ENCODE measurements at regions not wholly inside any gene's neighbourhood (a gene's known extent, or its start where the extent isn't known, plus 50 kb on each side); places are given as distances from the start of the nearest gene placed in this dataset.

- Histone ChIP-seq H3K4me2 (ENCODE audit: low read length) (no peak overlapping the region), H2AFZ (ENCODE audit: insufficient read depth, low read length, poor library complexity) (no peak overlapping the region), H3K36me3 (ENCODE audit: control insufficient read depth in 1 of 2, insufficient read depth in 2 of 2, low read length in 2 of 2) (no peaks in the 10 kb centered on the region), H2BK120ac (ENCODE audit: insufficient read depth, low read length, poor library complexity) (no peak overlapping the region), H4K91ac (ENCODE audit: low read depth, low read length) (no peak overlapping the region), H3K18ac (ENCODE audit: low read length) (no peak overlapping the region), H2BK12ac (ENCODE audit: low read length) (no peak overlapping the region), H3K4me1 (ENCODE audit: control insufficient read depth in 1 of 2, insufficient read depth in 2 of 2, low read length in 2 of 2) (no peaks in the 10 kb centered on the region), H3K9me3 (ENCODE audit: insufficient read depth, low read depth, low read length) (peaks cover 2% of the 10 kb centered on the region), H3K79me2 (ENCODE audit: control insufficient read depth, insufficient read depth, low read length, poor library complexity) (no peaks in the 10 kb centered on the region), H2BK5ac (ENCODE audit: low read depth, low read length, poor library complexity) (no peak overlapping the region), H3K4ac (ENCODE audit: low read depth, low read length) (no peak overlapping the region), H4K8ac (ENCODE audit: low read depth, low read length) (no peak overlapping the region), H3K14ac (ENCODE audit: low read length) (no peak overlapping the region), H3K9ac (ENCODE audit: low read length) (no peak overlapping the region), H3K79me1 (ENCODE audit: low read length) (no peaks in the 10 kb centered on the region), H3K23ac (ENCODE audit: low read length) (no peak overlapping the region), H3K27me3 (ENCODE audit: insufficient read depth, low read length) (no peaks in the 10 kb centered on the region), H2AK5ac (ENCODE audit: low read length) (no peak overlapping the region), H3K27ac (ENCODE audit: low read depth, low read length) (no peak overlapping the region), H3K4me3 (ENCODE audit: low read depth, low read length) (no peak overlapping the region), H4K12ac (ENCODE audit: low read depth, low read length) (no peak overlapping the region)
- DNase-seq, result no peak
- WGBS (ENCODE audit: extremely low coverage, insufficient coverage, insufficient read length), result no CpG with 5 or more reads among the region's 5 CpGs
Observed at GRCh38 chr15:93496888-93497287, 407.9 kb upstream of the RGMA start.

- no peak for DNase-seq
- WGBS (ENCODE audit: extremely low coverage, insufficient coverage, insufficient read length), result no CpG with 5 or more reads among the region's 9 CpGs
- H2BK12ac ChIP-seq (ENCODE audit: low read length), result no peak overlapping the region
- peaks cover 2% of the 10 kb centered on the region for H3K9me3 ChIP-seq (ENCODE audit: insufficient read depth, low read depth, low read length)
- no peaks in the 10 kb centered on the region for H3K36me3 ChIP-seq (ENCODE audit: control insufficient read depth in 1 of 2, insufficient read depth in 2 of 2, low read length in 2 of 2)
- no peak overlapping the region for H3K18ac ChIP-seq (ENCODE audit: low read length)
- H3K4me2 ChIP-seq (ENCODE audit: low read length), result no peak overlapping the region
- no peak overlapping the region for H2BK5ac ChIP-seq (ENCODE audit: low read depth, low read length, poor library complexity)
- no peak overlapping the region for H3K14ac ChIP-seq (ENCODE audit: low read length)
- no peak overlapping the region for H3K4me3 ChIP-seq (ENCODE audit: low read depth, low read length)
- H4K91ac ChIP-seq (ENCODE audit: low read depth, low read length), result no peak overlapping the region
- no peak overlapping the region for H2BK120ac ChIP-seq (ENCODE audit: insufficient read depth, low read length, poor library complexity)
- no peak overlapping the region for H3K23ac ChIP-seq (ENCODE audit: low read length)
- no peaks in the 10 kb centered on the region for H3K79me2 ChIP-seq (ENCODE audit: control insufficient read depth, insufficient read depth, low read length, poor library complexity)
- no peaks in the 10 kb centered on the region for H3K79me1 ChIP-seq (ENCODE audit: low read length)
- H2AFZ ChIP-seq (ENCODE audit: insufficient read depth, low read length, poor library complexity), result no peak overlapping the region
- H3K9ac ChIP-seq (ENCODE audit: low read length), result no peak overlapping the region
- no peaks in the 10 kb centered on the region for H3K4me1 ChIP-seq (ENCODE audit: control insufficient read depth in 1 of 2, insufficient read depth in 2 of 2, low read length in 2 of 2)
- H3K27me3 ChIP-seq (ENCODE audit: insufficient read depth, low read length), result no peaks in the 10 kb centered on the region
- no peak overlapping the region for H4K12ac ChIP-seq (ENCODE audit: low read depth, low read length)
- H3K4ac ChIP-seq (ENCODE audit: low read depth, low read length), result no peak overlapping the region
- no peak overlapping the region for H2AK5ac ChIP-seq (ENCODE audit: low read length)
- no peak overlapping the region for H3K27ac ChIP-seq (ENCODE audit: low read depth, low read length)
- H4K8ac ChIP-seq (ENCODE audit: low read depth, low read length), result no peak overlapping the region
Observed at GRCh38 chr15:93495799-93496637, 407.0 kb upstream of the RGMA start.

- no peak overlapping the region for H3K4me3 ChIP-seq (ENCODE audit: low read depth, low read length)
- no peak overlapping the region for H2AK5ac ChIP-seq (ENCODE audit: low read length)
- no peak overlapping the region for H4K91ac ChIP-seq (ENCODE audit: low read depth, low read length)
- no peak overlapping the region for H3K23ac ChIP-seq (ENCODE audit: low read length)
- H3K27ac ChIP-seq (ENCODE audit: low read depth, low read length), result no peak overlapping the region
- H3K4ac ChIP-seq (ENCODE audit: low read depth, low read length), result no peak overlapping the region
- no peak overlapping the region for H3K14ac ChIP-seq (ENCODE audit: low read length)
- no peak overlapping the region for H3K9ac ChIP-seq (ENCODE audit: low read length)
- H3K9me3 ChIP-seq (ENCODE audit: insufficient read depth, low read depth, low read length), result no peaks in the 10 kb centered on the region
- no peaks in the 10 kb centered on the region for H3K79me1 ChIP-seq (ENCODE audit: low read length)
- no CpG with 5 or more reads among the region's 4 CpGs for WGBS (ENCODE audit: extremely low coverage, insufficient coverage, insufficient read length)
- H3K4me1 ChIP-seq (ENCODE audit: control insufficient read depth in 1 of 2, insufficient read depth in 2 of 2, low read length in 2 of 2), result no peaks in the 10 kb centered on the region
- no peak overlapping the region for H2AFZ ChIP-seq (ENCODE audit: insufficient read depth, low read length, poor library complexity)
- no peak for DNase-seq
- no peak overlapping the region for H2BK12ac ChIP-seq (ENCODE audit: low read length)
- H3K36me3 ChIP-seq (ENCODE audit: control insufficient read depth in 1 of 2, insufficient read depth in 2 of 2, low read length in 2 of 2), result no peaks in the 10 kb centered on the region
- H4K12ac ChIP-seq (ENCODE audit: low read depth, low read length), result no peak overlapping the region
- H4K8ac ChIP-seq (ENCODE audit: low read depth, low read length), result no peak overlapping the region
- H3K79me2 ChIP-seq (ENCODE audit: control insufficient read depth, insufficient read depth, low read length, poor library complexity), result no peaks in the 10 kb centered on the region
- no peak overlapping the region for H2BK5ac ChIP-seq (ENCODE audit: low read depth, low read length, poor library complexity)
- H3K4me2 ChIP-seq (ENCODE audit: low read length), result no peak overlapping the region
- no peaks in the 10 kb centered on the region for H3K27me3 ChIP-seq (ENCODE audit: insufficient read depth, low read length)
- H2BK120ac ChIP-seq (ENCODE audit: insufficient read depth, low read length, poor library complexity), result no peak overlapping the region
- H3K18ac ChIP-seq (ENCODE audit: low read length), result no peak overlapping the region
Observed at GRCh38 chr15:93493172-93493571, 404.2 kb upstream of the RGMA start.

DNA sequence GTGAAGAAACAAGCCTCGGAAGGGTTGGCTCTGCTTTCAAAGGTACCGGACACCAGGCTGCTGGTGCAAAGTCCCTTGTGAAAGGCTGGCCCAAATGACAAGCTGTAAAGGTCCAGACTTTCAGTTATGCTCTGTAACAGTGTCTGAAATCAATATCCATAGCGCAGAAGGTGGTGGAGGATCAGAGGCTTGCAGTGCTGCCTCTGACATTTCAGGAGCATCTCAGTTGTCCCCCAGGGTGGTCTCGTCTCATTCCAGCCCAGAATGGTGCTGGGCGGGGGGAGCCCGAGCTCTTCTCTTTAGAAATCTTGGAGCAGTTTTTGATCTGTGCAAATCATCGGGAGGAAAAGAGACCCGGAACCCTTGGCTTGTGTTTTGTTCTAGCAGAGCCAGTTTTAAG, 402.3 kb upstream of the RGMA start:
- Histone ChIP-seq H2BK12ac (ENCODE audit: low read length) (no peak overlapping the region), H3K14ac (ENCODE audit: low read length) (no peak overlapping the region), H3K4ac (ENCODE audit: low read depth, low read length) (no peak overlapping the region), H3K23ac (ENCODE audit: low read length) (no peak overlapping the region), H3K36me3 (ENCODE audit: control insufficient read depth in 1 of 2, insufficient read depth in 2 of 2, low read length in 2 of 2) (no peaks in the 10 kb centered on the region), H4K12ac (ENCODE audit: low read depth, low read length) (no peak overlapping the region), H3K27me3 (ENCODE audit: insufficient read depth, low read length) (no peaks in the 10 kb centered on the region), H2AK5ac (ENCODE audit: low read length) (no peak overlapping the region), H3K9me3 (ENCODE audit: insufficient read depth, low read depth, low read length) (no peaks in the 10 kb centered on the region), H3K18ac (ENCODE audit: low read length) (no peak overlapping the region), H3K79me2 (ENCODE audit: control insufficient read depth, insufficient read depth, low read length, poor library complexity) (no peaks in the 10 kb centered on the region), H3K4me3 (ENCODE audit: low read depth, low read length) (no peak overlapping the region), H3K4me2 (ENCODE audit: low read length) (no peak overlapping the region), H4K8ac (ENCODE audit: low read depth, low read length) (no peak overlapping the region), H4K91ac (ENCODE audit: low read depth, low read length) (no peak overlapping the region), H2BK120ac (ENCODE audit: insufficient read depth, low read length, poor library complexity) (no peak overlapping the region), H2BK5ac (ENCODE audit: low read depth, low read length, poor library complexity) (no peak overlapping the region), H2AFZ (ENCODE audit: insufficient read depth, low read length, poor library complexity) (no peak overlapping the region), H3K4me1 (ENCODE audit: control insufficient read depth in 1 of 2, insufficient read depth in 2 of 2, low read length in 2 of 2) (no peaks in the 10 kb centered on the region), H3K79me1 (ENCODE audit: low read length) (no peaks in the 10 kb centered on the region), H3K27ac (ENCODE audit: low read depth, low read length) (no peak overlapping the region), H3K9ac (ENCODE audit: low read length) (no peak overlapping the region)
- no peak for DNase-seq
- no CpG with 5 or more reads among the region's 8 CpGs for WGBS (ENCODE audit: extremely low coverage, insufficient coverage, insufficient read length)

All from trophoblast cell (in vitro differentiated cells and primary cell).